PC-9 (cell line): ENCODE measurements at regions not wholly inside any gene's neighbourhood (a gene's known extent, or its start where the extent isn't known, plus 50 kb on each side); places are given as distances from the start of the nearest gene placed in this dataset.

Source experiments
- BruUV-seq: library from RNA; stranded (reverse); fragments of 400-500 nt; replicated peaks from 2 replicates; lab custom pipeline; 2021; lab: Mats Ljungman, UMichigan
- CTCF ChIA-PET: fragments of 300-600 bp; sonication (Branson Sonifier 250); formaldehyde crosslinking; loops from one replicate; lab custom pipeline; 2022; ENCODE audit warnings: antibody characterized with exemption; lab: Charles Lee
- POLR2A ChIA-PET: fragments of 300-600 bp; sonication (Branson Sonifier 250); formaldehyde crosslinking; loops from one replicate; lab custom pipeline; 2022; ENCODE audit warnings: antibody characterized with exemption; ENCODE audit not compliant: unreplicated experiment; lab: Charles Lee
- DNase-seq, 2 experiments: peaks; one replicate each; pipeline versions ENCODE4 v3.0.0 to v3.0.0-alpha.2; 2015 to 2022; ENCODE audit warnings: mixed read lengths in 1 of 2
- H2AFZ ChIP-seq: fragments of 200-600 bp; sonication (generic); 2 replicates; pipeline ENCODE4 v1.8.1; 2017; ENCODE audit warnings: antibody characterized with exemption
- H3F3A ChIP-seq: fragments of 200-600 bp; sonication (generic); 2 replicates; pipeline ENCODE4 v1.8.1; 2017; ENCODE audit warnings: antibody characterized with exemption, mild to moderate bottlenecking, low read depth; ENCODE audit not compliant: insufficient read depth
- H3K27ac ChIP-seq: fragments of 200-600 bp; sonication (generic); 2 replicates; pipeline ENCODE4 v1.6.1; 2016; ENCODE audit warnings: mixed run types
- H3K27me3 ChIP-seq: fragments of 200-600 bp; sonication (generic); 2 replicates; pipeline ENCODE4 v1.6.1; 2016; ENCODE audit warnings: low read depth, mixed run types; ENCODE audit not compliant: insufficient read depth
- H3K36me3 ChIP-seq: fragments of 200-600 bp; sonication (generic); 2 replicates; pipeline ENCODE4 v1.6.1; 2016; ENCODE audit warnings: low read depth, mixed run types
- H3K4me1 ChIP-seq: fragments of 200-600 bp; sonication (generic); replicated peaks from 2 replicates; pipeline ENCODE4 v1.6.1; 2016; ENCODE audit warnings: mixed run types; ENCODE audit not compliant: insufficient read depth
- H3K4me2 ChIP-seq: fragments of 200-600 bp; sonication (generic); 2 replicates; pipeline ENCODE4 v1.6.1; 2017; ENCODE audit warnings: mixed run types
- H3K4me3 ChIP-seq: fragments of 200-600 bp; sonication (generic); 2 replicates; pipeline ENCODE4 v1.6.1; 2016; ENCODE audit warnings: mixed run types
- H3K79me2 ChIP-seq: fragments of 200-600 bp; sonication (generic); 2 replicates; pipeline ENCODE4 v1.6.1; 2017; ENCODE audit warnings: low read depth, mixed run types
- H3K9me2 ChIP-seq: fragments of 200-600 bp; sonication (generic); 2 replicates; pipeline ENCODE4 v1.8.1; 2017; ENCODE audit warnings: mild to moderate bottlenecking; ENCODE audit not compliant: insufficient read depth
- H3K9me3 ChIP-seq: fragments of 200-600 bp; sonication (generic); 2 replicates; pipeline ENCODE4 v1.8.1; 2016; ENCODE audit warnings: low read depth; ENCODE audit not compliant: insufficient read depth
- H4K20me1 ChIP-seq: fragments of 200-600 bp; sonication (generic); 2 replicates; pipeline ENCODE4 v1.8.1; 2017; ENCODE audit not compliant: insufficient read depth
- CTCF ChIP-seq: fragments of 200-600 bp; sonication (generic); conservative IDR thresholded peaks from 2 replicates; pipeline ENCODE4 v1.6.1; 2017; ENCODE audit warnings: mixed run types, antibody characterized with exemption, mild to moderate bottlenecking, moderate library complexity
- EZH2 ChIP-seq: fragments of 200-600 bp; sonication (generic); IDR thresholded peaks from 2 replicates; pipeline ENCODE4 v1.8.0; 2017; ENCODE audit warnings: antibody characterized with exemption, low read depth
- intact Hi-C: fragments of 100-400 bp; cut with micrococcal nuclease; formaldehyde crosslinking; loops from one replicate; pipeline ENCODE4 v1.10.0; 2022; ENCODE audit not compliant: unreplicated experiment

GRCh38 chr10:62741996-62742395 is 62.5 kb upstream of the ADO start:
- Histone ChIP-seq H4K20me1 (no peaks in the 10 kb centered on the region), H3K27me3 (no peaks in the 10 kb centered on the region), H3K9me3 (no peaks in the 10 kb centered on the region), H3K27ac (no peak overlapping the region), H3K4me3 (no peak overlapping the region), H3K9me2 (no peaks in the 10 kb centered on the region), H3K79me2 (no peaks in the 10 kb centered on the region), H3K4me1 (no peaks in the 10 kb centered on the region), H3K4me2 (no peak overlapping the region), H3F3A (no peaks in the 10 kb centered on the region), H2AFZ (no peak overlapping the region), H3K36me3 (no peaks in the 10 kb centered on the region)
- POLR2A ChIA-PET: no interaction called here
- no TSS peak for BruUV-seq
- TF ChIP-seq EZH2: no peak
- TF ChIP-seq CTCF: no peak
- CTCF ChIA-PET: no interaction called here
- DNase-seq: no peak
- intact Hi-C loops: no loop called here

- ChIA-PET POLR2A (no interaction called here), CTCF (no interaction called here)
- Histone ChIP-seq H2AFZ (no peak overlapping the region), H3K9me3 (no peaks in the 10 kb centered on the region), H3K4me1 (no peaks in the 10 kb centered on the region), H3K27ac (no peak overlapping the region), H4K20me1 (no peaks in the 10 kb centered on the region), H3K79me2 (no peaks in the 10 kb centered on the region), H3K9me2 (no peaks in the 10 kb centered on the region), H3K4me3 (no peak overlapping the region), H3K36me3 (no peaks in the 10 kb centered on the region), H3F3A (no peaks in the 10 kb centered on the region), H3K27me3 (no peaks in the 10 kb centered on the region), H3K4me2 (no peak overlapping the region)
- BruUV-seq: no TSS peak
- no peak for TF ChIP-seq EZH2
- TF ChIP-seq CTCF: no peak
- intact Hi-C loops: no loop called here
- DNase-seq: no peak
These were observed 61.9 kb upstream of the ADO start for GRCh38 chr10:62742536-62743061.

- Histone ChIP-seq H3K4me1 (no peaks in the 10 kb centered on the region), H3K36me3 (no peaks in the 10 kb centered on the region), H3K27me3 (no peaks in the 10 kb centered on the region), H3F3A (no peaks in the 10 kb centered on the region), H3K9me3 (no peaks in the 10 kb centered on the region), H3K79me2 (no peaks in the 10 kb centered on the region), H3K9me2 (no peaks in the 10 kb centered on the region), H3K27ac (no peak overlapping the region), H4K20me1 (no peaks in the 10 kb centered on the region), H3K4me3 (no peak overlapping the region), H2AFZ (no peak overlapping the region), H3K4me2 (no peak overlapping the region)
- intact Hi-C loops: no loop called here
- ChIA-PET POLR2A (no interaction called here), CTCF (no interaction called here)
- TF ChIP-seq EZH2 (no peak), CTCF (no peak)
- DNase-seq: no peak
- no TSS peak for BruUV-seq
These were observed 60.4 kb upstream of the ADO start for GRCh38 chr10:62744136-62744535.
